Activated naive CD8-positive, alpha-beta T cell treated with anti-CD3 and anti-CD28 coated beads, Interleukin-2, amount 10 ng/mL, durations not matched to agents 7 days and 5 days (primary cell): ENCODE measurements at regions not wholly inside any gene's neighbourhood (a gene's known extent, or its start where the extent isn't known, plus 50 kb on each side); places are given as distances from the start of the nearest gene placed in this dataset.

Experiments used
- ATAC-seq: fragments of 150-1000 bp; cut with Tn5 transposase; one replicate; pipeline ENCODE4 v1.10.0; 2021; ENCODE audit warnings: low read depth, moderate library complexity
- POLR2A ChIA-PET: fragments of 350-600 bp; sonication (Branson Sonifier 250); formaldehyde crosslinking; loops from one replicate; lab custom pipeline; 2021; ENCODE audit warnings: antibody characterized with exemption; lab: Charles Lee
- DNase-seq: peaks from one replicate; pipeline ENCODE4 v3.0.0; 2021
- H3K27ac Mint-ChIP-seq: one replicate; pipeline ENCODE4 v1.8.0; 2022; ENCODE audit warnings: mild to moderate bottlenecking, mixed read lengths
- H3K27me3 Mint-ChIP-seq: one replicate; pipeline ENCODE4 v1.8.0; 2022; ENCODE audit warnings: mild to moderate bottlenecking, moderate library complexity, mixed read lengths
- H3K36me3 Mint-ChIP-seq: one replicate; pipeline ENCODE4 v1.8.0; 2021; ENCODE audit warnings: mild to moderate bottlenecking, mixed read lengths
- H3K4me1 Mint-ChIP-seq: one replicate; pipeline ENCODE4 v1.8.0; 2021; ENCODE audit warnings: mixed read lengths
- H3K4me3 Mint-ChIP-seq: one replicate; pipeline ENCODE4 v1.8.0; 2022; ENCODE audit warnings: mild to moderate bottlenecking, moderate library complexity, mixed read lengths
- H3K9me3 Mint-ChIP-seq: one replicate; pipeline ENCODE4 v1.8.0; 2021; ENCODE audit warnings: mixed read lengths

DNA sequence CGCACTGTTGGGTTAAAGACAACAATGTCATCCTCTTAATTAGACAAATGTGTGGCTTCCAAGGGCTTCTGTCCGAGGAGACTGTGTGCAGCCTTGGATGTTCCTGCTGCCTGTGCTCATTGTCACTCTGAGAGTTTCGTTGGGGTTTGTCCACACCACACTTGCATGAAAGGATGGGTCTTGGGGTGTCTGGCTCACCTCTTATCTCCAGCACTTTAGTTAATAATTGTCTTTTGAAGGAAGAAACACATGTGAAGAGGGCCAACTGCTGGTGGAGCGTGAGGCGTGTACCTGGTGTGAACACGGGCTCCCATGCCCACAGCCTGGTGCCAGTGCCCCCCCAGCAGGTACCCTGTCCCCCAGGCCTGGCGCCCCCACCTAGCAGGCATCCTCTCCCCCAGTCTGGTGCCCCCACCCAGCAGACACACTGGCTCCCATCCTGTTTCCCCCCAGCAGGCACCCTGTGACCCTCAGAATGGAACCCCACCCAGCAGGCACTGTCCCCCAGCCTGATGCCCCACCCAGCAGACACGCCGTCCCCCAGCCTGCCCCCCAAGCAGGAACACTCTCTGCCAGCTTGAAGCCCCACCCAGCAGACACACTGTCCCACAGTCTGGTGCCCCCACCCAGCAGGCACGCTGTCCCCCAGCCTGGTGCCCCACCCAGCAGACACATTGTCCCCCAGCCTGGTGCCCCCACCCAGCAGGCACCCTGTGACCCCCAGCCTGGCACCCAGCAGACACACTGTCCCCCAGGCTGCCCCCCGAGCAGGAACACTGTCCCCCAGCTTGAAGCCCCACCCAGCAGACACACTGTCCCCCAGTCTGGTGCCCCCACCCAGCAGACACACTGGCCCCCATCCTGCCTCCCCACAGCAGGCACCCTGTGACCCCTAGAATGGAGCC lies 96.3 kb upstream of the TMEM18 start:
- H3K4me3 Mint-ChIP-seq, result no peak overlapping the region
- H3K4me1 Mint-ChIP-seq, result peaks cover 13% of the 10 kb centered on the region
- POLR2A ChIA-PET, result no interaction called here
- DNase-seq (no peak), ATAC-seq (no peak)
- H3K27ac Mint-ChIP-seq, result no peak overlapping the region
- H3K9me3 Mint-ChIP-seq, result peaks cover 5% of the 10 kb centered on the region
- H3K36me3 Mint-ChIP-seq, result peaks cover 5% of the 10 kb centered on the region
- H3K27me3 Mint-ChIP-seq, result peaks cover 5% of the 10 kb centered on the region

DNA sequence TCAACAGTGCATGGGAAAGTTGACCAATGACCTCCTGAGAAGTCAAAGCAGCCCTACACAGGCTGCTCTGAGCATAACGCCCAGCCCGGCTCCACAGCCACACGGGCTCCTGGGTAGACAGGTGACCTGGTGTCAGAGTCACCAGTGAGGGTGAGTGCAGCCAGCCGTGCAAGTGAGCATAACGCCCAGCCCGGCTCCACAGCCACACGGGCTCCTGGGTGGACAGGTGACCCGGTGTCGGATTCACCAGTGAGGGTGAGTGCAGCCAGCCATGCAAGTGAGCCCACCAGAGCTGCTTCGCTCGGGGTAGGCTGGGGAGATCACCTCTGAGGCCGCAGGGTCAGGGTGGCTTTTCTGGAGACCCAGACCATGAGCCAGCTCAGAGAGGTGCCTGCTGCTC lies 94.3 kb upstream of the TMEM18 start:
- no peak for DNase-seq

DNA sequence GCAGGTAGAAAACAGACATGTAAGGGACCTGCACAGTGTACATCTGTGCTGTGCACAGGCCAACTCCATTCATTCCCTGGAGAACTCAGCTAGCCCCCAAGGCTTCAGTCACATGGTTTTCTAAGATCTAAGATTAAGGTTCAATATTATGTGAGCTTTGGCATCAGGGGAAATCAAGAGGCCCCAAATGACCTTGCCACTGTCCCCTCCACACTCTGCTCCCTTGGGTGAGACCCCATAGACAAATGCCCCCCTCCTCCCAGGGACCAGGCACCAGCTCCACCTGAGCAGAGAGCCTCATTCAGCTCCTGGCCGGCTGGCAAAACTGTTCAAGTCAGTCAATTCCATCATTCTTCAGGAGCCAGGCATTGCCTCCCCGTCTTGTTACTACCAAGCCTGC lies 93.6 kb upstream of the TMEM18 start:
- ATAC-seq, result no peak
- Mint-ChIP-seq H3K4me1 (peaks cover 22% of the 10 kb centered on the region), H3K27me3 (peaks cover under 1% of the 10 kb centered on the region), H3K4me3 (no peak overlapping the region), H3K9me3 (peaks cover 9% of the 10 kb centered on the region), H3K36me3 (peaks cover 8% of the 10 kb centered on the region), H3K27ac (no peak overlapping the region)
- POLR2A ChIA-PET, result no interaction called here
- DNase-seq, result no peak

More for the DNA sequence above, 94.3 kb upstream of the TMEM18 start:
- H3K4me3 Mint-ChIP-seq, result no peak overlapping the region
- no peak for ATAC-seq
- H3K27me3 Mint-ChIP-seq, result peaks cover 4% of the 10 kb centered on the region
- POLR2A ChIA-PET, result no interaction called here
- peaks cover 9% of the 10 kb centered on the region for H3K9me3 Mint-ChIP-seq
- H3K36me3 Mint-ChIP-seq, result peaks cover 8% of the 10 kb centered on the region
- peaks cover 21% of the 10 kb centered on the region for H3K4me1 Mint-ChIP-seq
- H3K27ac Mint-ChIP-seq, result no peak overlapping the region

DNA sequence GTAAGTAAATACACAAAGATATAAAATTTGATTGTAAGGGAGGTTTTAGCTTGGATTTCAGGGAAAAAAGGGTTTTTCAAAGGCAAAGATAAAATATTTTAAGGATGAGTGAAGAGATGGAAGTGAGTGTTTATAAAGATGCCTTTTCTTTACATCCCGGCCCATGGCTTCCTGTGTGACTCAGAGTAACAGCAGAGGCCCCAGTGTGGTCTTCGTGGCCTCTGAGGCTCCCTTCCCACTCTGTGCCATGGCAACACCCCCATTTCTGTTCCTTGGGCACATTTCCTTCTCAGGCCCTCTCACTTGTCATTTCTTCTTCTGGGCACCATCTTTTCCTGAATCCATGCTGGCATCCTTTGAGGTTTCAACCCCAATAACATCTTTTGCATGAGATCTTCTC lies 92.6 kb upstream of the TMEM18 start:
- peak; percentile 72 for ATAC-seq

DNA sequence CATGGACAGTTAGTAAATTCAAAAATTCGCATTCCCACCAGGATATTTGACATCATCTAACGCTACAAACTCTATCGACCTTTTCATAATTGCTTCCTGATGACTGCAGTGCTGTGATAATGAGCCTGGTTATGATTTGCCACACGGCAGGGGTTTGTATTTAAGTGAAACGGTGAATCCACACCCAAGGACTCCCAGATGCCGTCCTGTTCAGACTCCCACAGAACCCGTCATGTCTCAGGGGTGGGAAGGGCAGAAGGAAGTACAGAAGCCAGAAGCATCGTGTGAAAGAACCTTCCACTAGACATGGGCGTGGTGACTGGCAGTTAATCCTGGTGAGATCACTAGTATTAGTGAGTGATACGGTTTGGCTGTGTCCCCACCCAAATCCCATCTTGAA lies 91.2 kb upstream of the TMEM18 start:
- ATAC-seq (no peak), DNase-seq (no peak)
- Mint-ChIP-seq H3K27me3 (no peaks in the 10 kb centered on the region), H3K36me3 (peaks cover 8% of the 10 kb centered on the region), H3K4me3 (no peak overlapping the region), H3K4me1 (peaks cover 22% of the 10 kb centered on the region), H3K9me3 (peaks cover 9% of the 10 kb centered on the region), H3K27ac (no peak overlapping the region)
- POLR2A ChIA-PET, result no interaction called here

More for the DNA sequence above, 92.6 kb upstream of the TMEM18 start:
- peaks cover 9% of the 10 kb centered on the region for H3K9me3 Mint-ChIP-seq
- H3K36me3 Mint-ChIP-seq, result peaks cover 8% of the 10 kb centered on the region
- no peak overlapping the region for H3K27ac Mint-ChIP-seq
- H3K27me3 Mint-ChIP-seq, result no peaks in the 10 kb centered on the region
- DNase-seq, result no peak
- no peak overlapping the region for H3K4me3 Mint-ChIP-seq
- peaks cover 22% of the 10 kb centered on the region for H3K4me1 Mint-ChIP-seq
- POLR2A ChIA-PET, result no interaction called here

DNA sequence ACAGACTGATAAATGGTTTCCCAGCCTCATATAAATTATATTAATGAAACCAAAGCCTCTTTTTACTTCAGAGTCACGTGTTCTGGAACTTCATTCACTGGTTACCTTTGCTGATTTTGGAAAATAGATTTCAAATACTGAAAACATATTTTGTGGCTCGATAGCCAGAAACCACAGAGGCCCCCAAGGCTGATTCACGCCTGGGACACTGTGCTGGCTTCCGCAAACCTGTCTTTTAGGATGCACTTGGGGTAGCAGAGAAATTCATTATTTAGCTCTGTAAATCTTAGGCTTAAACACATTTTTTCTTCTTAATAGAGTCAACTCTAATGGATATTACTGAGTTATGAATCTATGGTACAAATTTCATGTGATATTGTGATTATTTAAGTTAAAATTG lies 90.7 kb upstream of the TMEM18 start:
- POLR2A ChIA-PET, result no interaction called here
- no peak overlapping the region for H3K27ac Mint-ChIP-seq
- ATAC-seq (no peak), DNase-seq (no peak)
- H3K36me3 Mint-ChIP-seq, result peaks cover 8% of the 10 kb centered on the region
- H3K4me1 Mint-ChIP-seq, result peaks cover 26% of the 10 kb centered on the region
- peaks cover 9% of the 10 kb centered on the region for H3K9me3 Mint-ChIP-seq
- no peaks in the 10 kb centered on the region for H3K27me3 Mint-ChIP-seq
- H3K4me3 Mint-ChIP-seq, result no peak overlapping the region

DNA sequence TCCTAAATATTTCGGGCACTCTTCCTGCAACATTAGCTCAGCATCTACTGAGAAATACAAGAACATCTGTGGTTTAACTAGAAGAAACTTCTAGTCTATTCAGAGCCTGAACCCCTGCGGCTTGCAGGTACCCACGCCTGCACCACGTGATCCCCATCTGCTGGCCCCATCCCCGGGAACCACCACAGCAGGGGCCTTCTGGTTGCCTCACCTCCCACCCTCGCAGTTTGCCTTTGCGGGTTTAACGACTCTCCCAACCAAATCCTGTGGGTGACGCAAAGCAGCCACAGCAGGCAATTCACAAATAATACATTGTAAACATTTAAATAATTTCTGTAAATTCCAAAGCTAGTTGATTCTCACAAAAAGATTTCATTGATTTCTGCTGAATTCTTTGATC lies 90.2 kb upstream of the TMEM18 start:
- POLR2A ChIA-PET, result no interaction called here
- Mint-ChIP-seq H3K27ac (no peak overlapping the region), H3K4me3 (no peak overlapping the region), H3K36me3 (peaks cover 8% of the 10 kb centered on the region), H3K27me3 (no peaks in the 10 kb centered on the region), H3K4me1 (peaks cover 29% of the 10 kb centered on the region), H3K9me3 (peaks cover 9% of the 10 kb centered on the region)
- ATAC-seq, result peak; percentile 64
- peak; percentile 42 for DNase-seq

DNA sequence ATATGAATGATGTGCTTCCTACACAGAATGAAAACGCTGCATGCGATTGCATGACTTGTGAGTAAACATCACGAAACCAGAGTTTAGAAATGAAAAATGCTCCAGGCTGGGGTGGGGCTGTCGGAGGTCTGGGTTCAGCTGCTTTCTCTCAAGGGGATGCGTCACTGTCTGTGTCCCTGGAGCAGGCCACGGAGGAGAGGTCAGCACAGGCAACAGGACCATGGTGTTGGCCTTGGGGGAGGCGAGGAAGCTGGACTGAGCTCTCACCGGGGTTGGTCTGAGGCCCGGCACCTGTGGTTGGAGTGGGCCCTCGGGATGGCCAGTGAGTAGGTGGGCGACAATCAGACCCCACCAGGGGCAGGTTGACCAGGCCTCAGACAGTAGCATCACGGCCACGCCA lies 89.0 kb upstream of the TMEM18 start:
- no peak for ATAC-seq
- Mint-ChIP-seq H3K27ac (no peak overlapping the region), H3K27me3 (no peaks in the 10 kb centered on the region), H3K36me3 (peaks cover 8% of the 10 kb centered on the region), H3K4me1 (peaks cover 28% of the 10 kb centered on the region), H3K4me3 (no peak overlapping the region), H3K9me3 (peaks cover 9% of the 10 kb centered on the region)
- POLR2A ChIA-PET, result no interaction called here
- no peak for DNase-seq

DNA sequence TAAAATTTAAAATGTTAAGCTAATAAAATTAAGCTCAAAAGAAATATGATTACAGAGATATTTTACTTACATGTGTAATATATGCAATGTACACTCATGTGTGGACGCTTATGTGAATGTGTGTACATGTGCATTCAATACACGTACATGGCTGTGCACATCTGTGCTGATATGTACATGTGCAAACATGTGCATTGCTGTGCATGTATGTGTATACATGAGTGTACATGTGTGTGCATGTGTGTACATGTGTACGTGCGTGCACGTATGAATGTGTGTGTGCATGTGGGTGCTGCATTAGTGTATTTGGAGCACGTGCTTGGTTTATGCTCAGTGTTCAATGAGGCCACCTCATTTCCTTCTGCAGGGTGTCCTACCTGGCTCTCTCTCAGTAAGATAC lies 88.2 kb upstream of the TMEM18 start:
- H3K36me3 Mint-ChIP-seq, result peaks cover 8% of the 10 kb centered on the region
- H3K27me3 Mint-ChIP-seq, result no peaks in the 10 kb centered on the region
- H3K27ac Mint-ChIP-seq, result no peak overlapping the region
- ATAC-seq (no peak), DNase-seq (no peak)
- POLR2A ChIA-PET, result no interaction called here
- H3K9me3 Mint-ChIP-seq, result peaks cover 9% of the 10 kb centered on the region
- no peak overlapping the region for H3K4me3 Mint-ChIP-seq
- peaks cover 25% of the 10 kb centered on the region for H3K4me1 Mint-ChIP-seq

DNA sequence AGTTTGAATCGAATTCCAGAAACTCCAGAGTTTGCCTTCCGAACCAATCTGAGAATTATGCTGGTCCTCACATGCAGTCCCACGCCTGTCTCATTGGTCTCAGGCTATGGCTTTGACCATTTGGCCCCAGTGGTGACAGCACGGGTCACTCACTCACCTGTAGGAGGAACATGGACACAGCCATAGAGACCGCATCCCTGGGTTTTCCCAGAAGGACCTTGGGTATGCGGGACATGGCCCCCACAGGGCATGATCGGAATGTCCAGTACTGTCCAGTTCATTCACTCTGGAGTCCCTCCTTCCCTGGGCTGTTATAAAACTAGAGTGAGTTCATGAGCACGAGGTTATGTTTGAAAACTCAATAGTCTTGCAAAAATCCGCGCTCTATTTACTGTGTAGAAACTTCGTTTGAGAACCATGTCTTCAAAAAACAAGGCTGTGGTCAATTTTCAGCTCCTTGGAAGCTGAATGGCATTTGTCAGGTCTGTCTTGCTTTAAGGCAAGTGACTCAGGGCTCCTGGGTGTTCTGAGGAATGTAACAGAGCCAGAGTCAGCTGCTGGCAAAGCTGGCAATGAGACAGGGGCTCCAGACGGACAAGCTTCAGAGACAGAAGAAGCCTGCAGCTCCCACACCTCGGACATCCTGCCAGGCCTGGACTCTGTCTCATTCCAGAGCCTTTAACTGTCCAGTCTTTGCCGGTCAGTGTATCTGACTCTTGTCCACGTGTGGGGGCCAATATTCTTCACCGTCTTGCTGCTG lies 86.7 kb upstream of the TMEM18 start:
- Mint-ChIP-seq H3K9me3 (peaks cover 7% of the 10 kb centered on the region), H3K27me3 (peaks cover 6% of the 10 kb centered on the region), H3K4me3 (no peak overlapping the region), H3K27ac (no peak overlapping the region), H3K36me3 (peaks cover 4% of the 10 kb centered on the region), H3K4me1 (peaks cover 17% of the 10 kb centered on the region)
- DNase-seq (no peak), ATAC-seq (no peak)
- POLR2A ChIA-PET, result no interaction called here

DNA sequence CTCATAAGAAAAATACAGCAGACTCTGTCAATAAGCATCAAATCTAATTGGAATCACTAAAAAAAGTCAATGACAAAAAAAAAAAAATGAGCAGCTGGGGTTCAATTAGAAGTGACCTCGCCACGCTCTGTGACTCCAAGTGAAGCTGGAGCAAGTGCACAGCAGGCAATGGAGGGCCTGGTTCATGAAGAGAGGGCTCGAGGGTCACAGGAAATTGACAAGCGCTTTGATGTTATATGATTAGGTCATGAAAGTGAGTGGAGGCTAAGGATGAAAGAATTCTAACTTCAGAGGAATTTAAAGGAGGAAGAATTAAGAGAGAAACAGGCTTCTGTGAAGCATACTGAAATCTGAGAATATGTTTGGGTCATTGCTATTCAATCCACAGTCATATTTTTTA lies 85.4 kb upstream of the TMEM18 start:
- ATAC-seq (no peak), DNase-seq (no peak)
- POLR2A ChIA-PET, result no interaction called here
- Mint-ChIP-seq H3K9me3 (no peaks in the 10 kb centered on the region), H3K27ac (no peak overlapping the region), H3K27me3 (peaks cover 8% of the 10 kb centered on the region), H3K36me3 (no peaks in the 10 kb centered on the region), H3K4me1 (peaks cover 14% of the 10 kb centered on the region), H3K4me3 (no peak overlapping the region)

DNA sequence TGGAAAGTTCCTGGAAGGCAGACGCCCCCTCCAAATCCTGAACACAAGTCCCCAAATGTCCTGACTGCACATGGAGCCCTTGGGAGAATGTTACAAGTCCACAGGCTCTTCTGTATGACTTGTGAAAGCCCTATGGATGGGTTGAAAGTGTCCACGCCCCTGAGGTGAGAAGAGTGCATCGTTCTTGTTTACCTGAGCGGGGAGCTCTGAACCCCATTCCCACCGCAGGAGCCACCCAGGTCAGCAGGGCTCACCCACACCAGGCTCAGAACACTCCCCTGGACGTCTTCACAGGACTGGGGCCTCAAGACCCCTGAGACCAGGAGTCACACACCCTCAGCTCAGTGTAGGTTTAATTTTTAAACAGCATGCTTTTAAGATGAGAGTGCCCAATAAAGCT lies 84.2 kb upstream of the TMEM18 start:
- Mint-ChIP-seq H3K4me3 (no peak overlapping the region), H3K4me1 (peaks cover 7% of the 10 kb centered on the region), H3K27me3 (peaks cover 12% of the 10 kb centered on the region), H3K36me3 (no peaks in the 10 kb centered on the region), H3K9me3 (no peaks in the 10 kb centered on the region), H3K27ac (no peak overlapping the region)
- ATAC-seq, result no peak
- POLR2A ChIA-PET, result no interaction called here
- no peak for DNase-seq

DNA sequence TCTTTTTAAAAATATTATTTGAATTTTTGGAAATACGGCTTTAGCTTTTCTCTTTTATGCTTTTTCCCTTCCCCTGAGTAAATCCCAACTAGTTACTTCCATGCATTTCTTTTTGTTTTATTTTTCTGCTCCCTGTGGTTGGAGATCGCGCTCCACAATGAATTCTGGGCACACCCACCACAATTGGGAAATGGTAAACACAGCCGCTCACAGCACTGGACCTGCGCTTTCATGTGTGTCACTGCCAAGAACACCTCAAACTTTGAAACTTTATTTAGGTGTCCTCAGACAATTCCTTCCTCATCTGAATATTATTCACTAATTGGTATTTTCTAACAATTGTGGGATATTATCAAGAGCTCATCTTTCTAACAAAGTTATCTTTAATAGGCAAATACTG lies 82.8 kb upstream of the TMEM18 start:
- Mint-ChIP-seq H3K27me3 (peaks cover 16% of the 10 kb centered on the region), H3K36me3 (no peaks in the 10 kb centered on the region), H3K27ac (no peak overlapping the region), H3K4me3 (no peak overlapping the region), H3K9me3 (no peaks in the 10 kb centered on the region), H3K4me1 (peaks cover 7% of the 10 kb centered on the region)
- ATAC-seq (no peak), DNase-seq (no peak)
- POLR2A ChIA-PET, result no interaction called here
